Activated CD4-positive, alpha-beta T cell treated with anti-CD3 and anti-CD28 coated beads for 48 hours (primary cell): ENCODE measurements at regions not wholly inside any gene's neighbourhood (a gene's known extent, or its start where the extent isn't known, plus 50 kb on each side); places are given as distances from the start of the nearest gene placed in this dataset.
A peak's percentile ranks its signal among the peaks of the same experiment; 100 is the strongest.
"Not testable (repeated sequence)": the region's sequence is repeated elsewhere in the genome, so short reads cannot be mapped to it uniquely, and the experiment has no call there.

Experiments used
- DNase-seq: peaks from one replicate; pipeline ENCODE4 v3.0.0-alpha.2; 2020

DNA sequence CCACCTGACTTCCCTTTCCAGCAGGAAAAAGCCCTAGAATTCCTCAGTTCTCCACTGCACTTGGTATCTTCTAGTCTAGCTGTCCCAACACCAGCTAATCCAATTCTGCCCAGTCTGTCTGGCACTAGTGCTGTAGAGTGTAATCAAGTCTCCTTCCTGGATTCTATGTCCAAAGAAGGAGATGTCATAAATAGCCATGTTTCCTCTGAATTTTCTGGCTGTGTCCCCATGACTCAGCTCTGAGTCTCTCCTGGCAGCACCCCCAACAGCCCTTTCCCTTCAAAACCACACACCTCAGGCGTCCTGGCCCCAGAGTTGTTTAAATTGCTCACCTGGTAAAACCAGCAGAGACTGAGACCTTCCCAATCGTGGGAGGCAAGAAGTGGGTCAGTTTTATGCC is 197.2 kb downstream of the GRXCR1 start:
- DNase-seq, result no peak

DNA sequence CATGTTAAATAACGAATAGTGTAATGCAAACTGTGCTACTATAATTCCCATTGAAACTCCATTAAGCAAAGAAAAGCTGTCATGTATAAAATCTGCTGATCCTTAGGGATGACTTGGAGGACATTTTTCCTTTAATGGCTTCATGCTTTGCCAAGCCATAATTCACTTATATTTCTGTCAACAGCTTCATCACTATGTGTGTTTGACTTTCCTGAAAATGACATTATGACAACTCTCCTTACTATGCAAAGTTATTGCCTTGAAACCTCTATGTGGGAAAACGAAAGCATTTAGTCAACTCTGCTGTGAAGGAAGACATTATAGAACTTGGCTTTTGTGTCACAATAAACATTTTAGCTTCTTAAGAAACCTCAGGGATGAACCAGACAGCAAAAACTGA is 210.5 kb downstream of the GRXCR1 start:
- DNase-seq, result no peak

DNA sequence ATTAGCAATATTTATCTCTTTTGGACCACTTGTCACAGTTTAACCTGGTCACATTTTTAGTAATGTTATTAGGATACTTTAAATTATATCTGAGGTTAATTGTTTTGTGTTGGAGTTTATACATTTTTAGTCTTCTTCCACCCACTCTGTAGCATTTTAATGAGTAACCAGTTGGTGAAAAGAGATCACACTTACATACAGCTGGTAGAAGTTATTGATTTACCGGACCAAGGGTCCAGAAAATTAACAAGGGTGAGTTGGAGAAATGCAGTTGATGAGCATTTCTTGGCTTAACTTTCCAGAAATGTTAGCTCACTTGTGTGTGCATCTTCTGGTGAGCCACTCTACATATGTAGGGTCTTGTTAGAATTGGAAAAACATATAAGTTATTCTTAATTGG is 219.6 kb downstream of the GRXCR1 start:
- no peak for DNase-seq

DNA sequence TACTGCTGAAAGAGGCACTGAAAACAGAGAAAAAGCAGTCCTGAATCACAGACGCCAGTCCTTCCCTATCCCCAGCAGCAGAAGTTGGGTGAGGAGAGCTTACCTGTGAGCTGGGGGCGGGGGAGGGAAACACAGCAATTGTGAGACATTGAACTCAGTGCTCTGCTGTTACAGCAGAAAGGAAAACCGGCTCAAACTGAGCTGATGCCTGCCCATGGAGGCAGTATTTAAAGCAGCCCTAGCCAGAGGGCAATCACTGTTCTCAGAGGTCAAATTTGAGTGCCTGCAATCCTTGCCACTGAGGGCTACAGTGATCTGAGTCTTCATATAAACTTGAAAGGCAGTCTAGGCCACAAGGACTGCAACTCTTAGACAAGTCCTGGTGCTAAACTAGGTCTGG is 220.7 kb downstream of the GRXCR1 start:
- DNase-seq, result no peak

DNA sequence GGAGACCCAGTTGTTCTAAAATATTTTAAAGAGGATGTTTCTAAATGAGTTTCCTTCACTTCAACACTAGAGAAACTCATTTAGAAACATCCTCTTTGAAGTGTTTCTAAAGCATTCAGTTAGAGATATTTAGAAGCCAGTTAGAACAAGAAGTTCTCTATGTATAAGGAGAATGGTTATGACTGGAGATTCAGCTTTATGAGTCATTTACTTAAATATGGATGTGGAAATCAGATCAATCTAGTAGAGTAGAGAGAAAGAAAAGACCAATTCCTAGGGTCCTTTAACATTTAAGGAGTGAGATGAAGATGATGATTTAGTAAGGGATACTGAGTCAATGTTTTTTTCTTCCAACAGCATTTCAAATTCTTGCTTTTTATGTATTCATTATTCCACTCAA is 234.1 kb downstream of the GRXCR1 start:
- no peak for DNase-seq

DNA sequence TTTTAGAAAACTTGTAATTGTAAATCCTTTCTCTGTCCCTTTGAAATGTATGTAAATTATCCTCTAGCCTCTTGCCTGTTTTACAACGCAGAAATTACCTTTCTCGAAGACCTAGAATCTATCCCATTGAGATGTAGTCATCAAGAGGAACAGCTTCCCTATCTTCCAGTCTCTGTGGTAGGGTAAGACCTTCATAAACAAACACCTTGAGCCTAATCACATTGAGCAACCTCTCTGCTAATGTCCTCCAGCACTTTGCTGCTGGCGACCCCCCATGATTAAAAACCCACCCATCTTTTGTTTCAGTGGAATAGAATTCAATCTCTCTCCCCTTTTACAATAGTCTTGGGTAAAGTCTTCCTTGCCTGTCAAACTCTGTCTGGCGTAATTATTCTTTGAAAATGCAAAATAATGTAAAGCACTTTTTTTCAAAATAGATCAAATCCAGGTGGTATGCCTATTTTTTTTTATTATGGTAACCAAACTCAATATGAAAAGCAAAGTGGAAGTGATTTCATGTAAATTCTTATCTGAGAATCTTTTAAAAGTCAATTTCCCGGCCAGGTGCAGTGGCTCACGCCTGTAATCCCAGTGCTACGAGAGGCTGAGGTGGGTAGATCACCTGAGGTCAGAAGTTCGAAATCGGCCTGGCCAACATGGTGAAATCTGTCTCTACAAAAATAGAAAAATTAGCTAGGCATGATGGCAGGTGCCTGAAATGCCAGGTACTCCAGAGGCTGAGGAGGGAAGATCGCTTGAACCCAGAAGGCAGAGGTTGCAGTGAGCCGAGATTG is 237.9 kb downstream of the GRXCR1 start:
- DNase-seq, result no peak

DNA sequence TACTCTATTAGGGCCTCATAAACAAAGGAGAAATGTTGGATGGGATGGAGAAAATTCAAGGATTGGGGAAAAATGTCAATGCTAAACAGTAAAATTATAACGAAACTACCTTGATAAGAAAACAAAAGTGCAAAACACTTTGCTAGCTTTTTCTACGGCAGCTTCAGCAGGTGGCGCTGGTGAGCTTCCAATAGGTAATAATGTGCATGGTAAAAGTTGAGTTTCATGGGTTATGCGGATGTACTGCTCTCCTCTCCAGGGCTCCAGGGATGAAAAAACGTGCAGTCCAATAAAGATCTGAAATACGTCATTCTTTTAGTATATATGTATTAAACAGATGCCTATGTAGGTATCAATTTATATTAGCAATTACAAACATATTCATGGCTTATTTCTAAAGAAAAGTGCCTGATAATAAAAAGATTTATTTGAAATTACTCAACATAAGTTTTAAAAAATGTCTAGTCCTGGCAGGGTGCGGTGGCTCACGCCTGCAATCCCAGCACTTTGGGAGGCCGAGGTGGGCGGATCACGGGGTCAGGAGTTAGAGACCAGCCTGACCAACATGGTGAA is 239.6 kb downstream of the GRXCR1 start:
- DNase-seq, result peak; percentile 66

DNA sequence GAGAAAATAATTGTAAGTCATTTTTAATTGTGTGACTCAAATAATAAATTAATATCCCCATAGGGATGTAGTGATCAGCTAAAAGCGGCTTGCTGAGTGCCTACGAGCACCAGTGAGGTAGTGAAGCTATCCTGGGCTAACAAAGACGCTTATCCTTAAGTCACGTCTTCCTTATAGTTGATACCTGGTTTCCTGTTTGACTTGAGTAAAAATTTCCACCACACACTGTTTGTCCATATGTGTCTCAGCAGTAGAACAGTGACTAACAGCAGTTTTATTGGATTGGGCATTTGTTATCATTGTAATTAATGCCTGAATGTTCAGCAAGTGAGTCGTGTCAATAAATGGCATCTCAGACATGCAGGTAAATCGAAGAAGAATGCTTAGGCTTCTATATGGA is 241.1 kb downstream of the GRXCR1 start:
- no peak for DNase-seq

DNA sequence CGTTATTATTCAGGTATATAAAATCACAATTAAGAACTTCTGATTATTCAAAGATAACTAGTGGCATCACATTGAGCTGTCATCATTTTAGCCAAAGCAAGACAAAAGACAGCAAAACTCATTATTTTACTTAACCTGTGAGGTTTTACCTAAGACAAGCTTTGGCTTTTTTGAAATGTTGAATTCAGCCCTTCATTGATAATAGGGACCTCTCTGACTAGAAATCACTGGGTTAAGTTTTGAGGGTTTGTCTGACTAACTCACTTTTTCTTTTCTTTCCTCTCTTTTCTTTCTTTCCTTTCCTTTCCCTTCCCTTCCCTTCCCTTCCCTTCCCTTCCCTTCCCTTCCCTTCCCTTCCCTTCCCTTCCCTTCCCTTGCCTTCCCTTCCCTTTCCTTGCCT is 244.2 kb downstream of the GRXCR1 start:
- DNase-seq, result no peak

DNA sequence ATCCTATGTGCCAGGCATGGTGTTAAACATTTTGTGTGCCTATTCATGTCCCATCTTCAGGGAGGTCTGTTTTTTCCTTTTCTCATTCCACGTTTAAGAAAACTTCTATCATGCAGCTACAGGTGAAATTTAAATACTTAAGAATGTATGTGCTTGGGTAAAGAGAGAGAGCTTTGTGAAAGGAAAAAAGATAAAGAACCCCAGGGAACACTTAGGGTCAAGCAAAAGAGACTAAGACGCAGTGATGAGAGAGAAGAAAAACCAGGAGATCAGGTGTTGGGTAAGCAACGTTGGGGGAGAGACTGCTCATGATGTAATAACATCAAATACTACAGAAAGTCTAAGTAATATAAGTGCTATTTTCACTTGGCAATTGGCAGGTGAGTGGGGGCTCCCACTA is 253.7 kb downstream of the GRXCR1 start:
- DNase-seq, result no peak

DNA sequence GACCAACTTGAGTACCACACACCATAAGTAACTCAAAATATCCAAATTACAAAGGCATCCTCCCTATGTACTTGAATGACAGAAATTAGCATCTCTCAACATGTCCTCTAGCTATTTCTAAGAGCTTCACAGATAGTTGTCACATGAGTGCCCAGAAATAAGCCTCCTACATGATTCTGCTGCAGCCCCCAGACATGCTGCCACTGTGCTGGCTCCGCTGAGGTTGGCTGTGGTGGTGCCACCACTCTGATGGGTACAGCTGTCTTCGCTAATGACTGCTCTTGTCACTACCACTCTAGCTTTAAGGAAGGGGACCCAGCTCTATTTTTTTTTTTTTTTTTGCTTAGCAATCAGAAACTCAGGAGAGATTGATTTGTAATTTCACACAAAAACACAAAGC is 256.0 kb downstream of the GRXCR1 start:
- no peak for DNase-seq

DNA sequence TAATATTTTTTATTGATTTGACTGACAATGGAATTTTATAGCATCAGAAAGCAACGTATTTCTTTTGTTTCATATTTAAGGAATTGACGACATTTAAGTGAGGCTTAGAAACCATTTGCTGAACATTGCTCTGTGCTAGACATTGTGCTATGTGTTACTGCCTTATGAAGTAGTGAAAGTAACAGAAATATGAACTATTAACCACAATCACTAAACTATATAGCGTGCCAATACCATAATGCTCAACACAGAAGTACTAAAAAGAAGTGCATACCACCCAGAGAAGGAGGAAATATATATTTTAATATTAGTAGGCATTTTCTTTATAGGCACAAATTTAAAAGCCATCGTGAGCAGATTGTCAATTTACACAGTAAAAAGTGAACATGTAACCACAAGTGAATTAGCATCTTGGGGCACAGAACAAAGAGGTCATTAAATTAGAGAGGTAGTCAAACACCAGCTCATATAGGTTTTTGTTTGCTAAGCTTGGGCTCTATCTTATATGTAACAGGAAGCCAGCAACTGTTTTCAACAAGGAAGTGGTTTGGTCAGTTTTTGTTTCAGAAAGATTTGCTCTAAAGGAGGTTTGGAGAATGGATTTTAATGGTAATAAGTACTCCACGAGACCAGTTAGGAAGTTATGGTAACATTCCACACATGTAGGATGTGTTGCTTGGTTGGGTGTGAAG is 270.7 kb downstream of the GRXCR1 start:
- no peak for DNase-seq

DNA sequence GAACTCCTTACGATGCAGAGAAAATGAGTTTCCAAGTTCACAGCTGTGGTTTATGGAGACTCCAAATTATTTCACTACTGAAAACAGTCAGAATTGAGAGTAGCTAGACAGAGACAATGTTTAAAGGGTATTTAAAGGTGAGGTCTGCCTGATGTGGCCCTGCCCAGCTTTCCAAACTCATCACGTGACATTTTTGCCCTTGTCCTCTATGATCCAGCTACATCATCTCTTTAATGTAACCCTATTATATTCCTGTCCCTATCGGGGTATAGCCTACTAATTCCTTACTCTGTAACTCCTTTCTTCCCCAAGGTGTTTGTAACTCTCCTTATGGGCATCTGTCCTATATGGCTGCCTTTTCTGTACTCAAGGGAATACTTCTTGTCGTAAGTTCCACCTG is 297.2 kb downstream of the GRXCR1 start:
- no peak for DNase-seq

DNA sequence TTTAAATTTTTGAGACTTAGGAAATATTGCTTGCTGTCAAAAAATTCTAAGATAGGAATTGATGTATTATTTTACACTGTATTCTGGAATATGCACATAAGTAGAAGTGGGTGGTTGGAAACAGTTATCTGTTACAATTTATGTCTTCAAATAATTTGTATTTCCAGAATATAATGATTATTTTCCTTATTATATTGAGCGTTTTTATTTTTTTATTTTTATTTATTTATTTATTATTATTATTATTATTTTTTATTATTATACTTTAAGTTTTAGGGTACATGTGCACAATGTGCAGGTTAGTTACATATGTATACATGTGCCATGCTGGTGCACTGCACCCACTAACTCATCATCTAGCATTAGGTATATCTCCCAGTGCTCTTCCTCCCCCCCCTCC is 320.1 kb downstream of the GRXCR1 start:
- DNase-seq, result not testable (repeated sequence)

DNA sequence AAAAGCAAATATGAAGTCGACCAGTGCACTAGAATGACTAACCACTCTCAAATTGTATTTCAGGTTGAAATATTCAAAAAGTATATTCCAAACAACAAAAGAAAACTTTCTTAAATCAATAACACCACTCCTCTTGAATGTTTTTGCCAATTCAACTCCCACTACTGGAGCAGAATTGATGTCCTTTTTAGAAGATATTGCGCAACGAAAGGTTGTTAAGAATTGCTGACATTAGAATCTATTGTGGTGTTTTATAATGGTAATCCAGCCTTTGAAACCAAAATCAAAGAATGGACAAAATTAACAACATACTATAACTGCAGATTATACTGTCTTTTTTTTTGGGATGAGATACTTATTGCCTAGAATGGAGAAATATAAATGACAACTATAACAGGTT is 331.3 kb downstream of the GRXCR1 start:
- DNase-seq, result no peak

DNA sequence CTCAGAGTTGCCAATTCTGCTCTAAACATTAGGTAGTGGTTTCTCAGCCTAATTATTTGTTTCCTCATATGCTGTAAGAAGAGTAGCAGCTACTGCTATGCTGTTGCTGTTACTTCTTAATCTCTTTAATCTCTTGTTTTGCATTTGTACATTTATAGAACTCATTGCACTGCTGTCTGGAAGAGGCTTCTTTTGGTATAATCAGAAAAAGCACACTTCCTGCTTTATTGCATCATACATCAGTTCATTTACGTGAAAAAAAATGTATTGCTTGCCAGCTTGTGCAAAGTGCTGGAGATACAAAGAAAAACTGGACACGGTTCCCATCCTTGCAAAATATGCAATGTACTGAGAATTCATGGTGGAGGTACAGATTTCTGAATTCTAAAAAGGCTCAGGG is 332.0 kb downstream of the GRXCR1 start:
- DNase-seq, result no peak

DNA sequence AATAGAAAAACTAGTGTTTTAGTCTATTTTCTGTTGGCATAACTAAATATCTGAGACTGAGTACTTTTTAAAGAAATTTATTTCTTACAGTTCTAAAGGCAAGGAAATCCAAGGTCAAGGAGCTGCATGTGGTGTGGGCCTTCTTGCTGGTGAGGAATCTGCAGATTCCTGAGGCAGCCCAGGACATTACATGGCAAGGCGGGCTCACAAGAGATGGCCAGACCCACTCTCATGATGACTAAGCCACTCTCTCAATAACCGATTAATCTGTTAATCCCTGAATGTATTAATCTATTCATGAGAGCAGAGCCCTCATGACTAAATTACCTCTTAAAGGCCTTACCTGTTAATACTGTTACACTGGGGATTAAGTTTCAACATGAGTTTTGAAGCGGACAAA is 340.8 kb downstream of the GRXCR1 start:
- DNase-seq, result no peak

DNA sequence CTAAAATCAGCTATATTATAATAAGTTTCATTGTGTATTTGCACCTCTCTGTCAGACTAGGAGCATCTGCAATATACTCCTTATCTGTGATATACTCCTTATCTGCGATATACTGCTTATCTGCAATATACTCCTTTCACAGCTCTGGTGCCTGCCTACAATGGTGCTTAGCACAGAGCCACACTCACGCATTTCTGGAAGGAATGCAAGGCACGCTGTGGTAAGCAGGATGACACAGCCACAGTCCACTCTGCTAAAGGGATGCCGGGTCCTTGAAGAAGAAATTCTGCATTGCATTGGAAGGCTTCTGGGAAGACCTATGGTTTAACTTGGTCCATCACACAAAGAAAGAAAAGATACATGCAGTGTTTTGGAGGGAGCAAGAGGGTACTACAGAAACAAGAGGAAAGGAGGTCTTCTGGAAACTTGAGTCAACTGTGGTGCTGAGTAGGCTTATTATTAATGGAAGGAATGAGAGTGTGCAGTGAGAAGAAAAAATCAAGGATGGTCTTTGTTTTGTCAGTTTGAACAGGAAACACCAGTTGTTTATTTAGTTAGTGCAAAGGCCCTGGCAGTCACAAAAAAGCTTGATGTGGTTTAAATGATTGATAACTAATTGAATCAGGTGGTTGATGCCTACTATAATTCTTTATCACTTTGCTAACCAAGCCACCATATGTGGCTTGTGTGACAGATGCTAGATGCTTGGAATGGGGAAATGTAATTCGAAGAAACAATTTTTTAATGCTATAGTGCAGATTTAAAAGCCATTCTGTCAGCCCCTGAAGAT is 342.3 kb downstream of the GRXCR1 start:
- DNase-seq, result no peak

DNA sequence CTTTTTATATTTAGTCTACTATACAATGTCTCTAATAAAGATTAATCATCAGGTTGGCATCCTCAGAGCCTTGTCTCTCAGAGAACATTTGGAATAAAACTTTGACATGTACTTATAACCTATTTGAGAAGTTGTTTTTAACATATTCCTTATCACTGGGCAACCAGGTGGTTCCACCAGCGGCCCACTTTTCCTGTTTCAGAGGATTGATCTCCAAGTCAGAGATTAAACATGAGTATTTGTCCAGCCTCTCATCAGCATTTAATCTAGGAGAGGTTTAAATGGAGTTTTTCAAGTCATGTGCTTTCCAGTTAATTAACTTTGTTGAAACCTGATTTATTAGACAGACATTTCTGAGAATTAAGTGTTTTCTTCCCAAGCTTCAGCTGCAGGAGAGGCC is 345.5 kb downstream of the GRXCR1 start:
- no peak for DNase-seq

DNA sequence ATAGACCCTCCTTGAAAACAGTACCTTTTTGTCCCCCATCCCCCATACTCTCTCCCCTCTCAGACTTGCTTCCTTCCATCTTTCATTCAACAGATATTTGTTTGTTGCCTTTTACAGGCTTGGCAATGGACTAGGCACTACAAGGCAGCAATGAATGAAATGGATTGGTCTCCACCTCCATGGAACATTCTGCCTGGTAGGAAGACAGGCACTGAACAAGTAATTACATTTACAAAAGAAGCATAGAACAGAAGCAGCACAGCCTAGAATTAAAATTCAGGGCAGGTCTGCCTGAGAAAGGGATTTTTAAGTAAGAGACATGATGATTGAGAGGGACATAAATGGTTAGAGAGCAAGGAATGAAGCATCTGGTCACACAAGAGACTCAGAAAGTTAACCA is 346.1 kb downstream of the GRXCR1 start:
- DNase-seq, result no peak

DNA sequence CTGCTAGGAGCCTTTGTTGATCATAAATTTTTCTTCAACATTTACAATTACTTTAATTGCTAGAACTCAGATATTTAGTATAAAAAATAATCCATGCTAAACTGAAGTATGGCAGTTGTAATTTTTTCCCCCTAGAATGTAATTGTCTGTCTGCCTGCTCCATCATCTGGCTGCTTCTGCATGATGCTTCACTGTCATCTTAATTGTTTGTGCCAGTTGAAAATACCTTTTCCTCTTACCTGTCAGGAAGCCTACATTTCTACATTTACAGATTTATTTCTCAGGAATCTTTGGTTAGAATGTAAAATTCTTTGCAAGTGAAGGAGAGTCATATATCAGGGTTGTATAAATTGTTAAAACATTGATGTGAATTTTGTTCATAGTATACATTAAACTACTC is 348.6 kb downstream of the GRXCR1 start:
- no peak for DNase-seq

DNA sequence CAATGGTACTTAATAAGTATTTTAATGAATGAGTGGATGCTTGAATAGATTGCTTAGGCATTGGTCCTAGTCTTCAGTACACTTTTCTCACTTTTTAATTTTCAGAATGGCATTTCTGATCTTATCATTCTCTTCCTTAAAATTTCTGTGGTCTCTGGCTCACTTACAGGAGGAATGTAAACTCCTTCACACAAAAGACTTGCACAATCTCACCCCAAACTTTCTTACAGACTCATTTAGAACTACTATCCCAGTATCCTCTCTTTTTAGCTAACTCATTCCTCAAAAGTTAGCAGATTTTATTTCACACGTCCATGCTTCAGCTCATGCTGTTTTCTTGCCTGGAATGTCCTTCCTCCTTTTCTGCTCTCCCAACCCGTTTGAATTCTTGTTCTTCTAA is 350.1 kb downstream of the GRXCR1 start:
- no peak for DNase-seq

DNA sequence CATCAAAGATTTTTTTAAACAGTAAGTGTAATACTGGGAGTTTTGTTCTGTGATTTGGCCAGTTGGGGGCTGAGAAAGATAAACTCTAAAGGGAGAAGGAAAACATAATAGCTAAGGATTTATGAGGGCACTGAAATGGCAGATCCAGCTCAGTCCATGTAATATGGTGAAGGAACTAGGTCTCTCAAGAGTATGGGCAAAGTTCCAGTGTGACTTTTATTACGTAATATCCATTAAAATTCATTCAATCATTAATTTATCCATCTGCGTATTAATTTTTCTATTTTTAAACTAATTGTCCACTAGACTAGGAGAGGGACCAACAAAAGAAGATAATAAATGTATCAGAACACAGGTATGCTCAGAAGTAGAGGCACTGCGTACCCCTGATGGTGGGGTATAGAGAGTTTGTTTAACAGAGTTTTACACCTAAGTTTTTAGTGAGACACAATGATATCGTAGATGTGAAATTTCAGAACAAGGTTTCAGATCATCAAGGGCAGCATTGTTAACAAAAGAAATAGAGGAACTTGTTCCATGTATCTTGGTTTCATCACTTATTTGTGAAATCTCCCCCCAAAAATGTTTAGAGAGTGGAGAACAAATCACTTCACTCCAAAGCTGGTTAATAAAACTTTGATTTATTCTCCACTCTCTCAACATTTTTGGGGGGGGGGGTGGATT is 351.1 kb downstream of the GRXCR1 start:
- DNase-seq, result no peak
